HG02973 (cell line): ENCODE measurements at regions not wholly inside any gene's neighbourhood (a gene's known extent, or its start where the extent isn't known, plus 50 kb on each side); places are given as distances from the start of the nearest gene placed in this dataset.

Experiments
- ATAC-seq: cut with Tn5 transposase; IDR thresholded peaks from one replicate; pipeline ENCODE4 v1.9.1; 2021; ENCODE audit warnings: moderate library complexity; ENCODE audit not compliant: unreplicated experiment

DNA sequence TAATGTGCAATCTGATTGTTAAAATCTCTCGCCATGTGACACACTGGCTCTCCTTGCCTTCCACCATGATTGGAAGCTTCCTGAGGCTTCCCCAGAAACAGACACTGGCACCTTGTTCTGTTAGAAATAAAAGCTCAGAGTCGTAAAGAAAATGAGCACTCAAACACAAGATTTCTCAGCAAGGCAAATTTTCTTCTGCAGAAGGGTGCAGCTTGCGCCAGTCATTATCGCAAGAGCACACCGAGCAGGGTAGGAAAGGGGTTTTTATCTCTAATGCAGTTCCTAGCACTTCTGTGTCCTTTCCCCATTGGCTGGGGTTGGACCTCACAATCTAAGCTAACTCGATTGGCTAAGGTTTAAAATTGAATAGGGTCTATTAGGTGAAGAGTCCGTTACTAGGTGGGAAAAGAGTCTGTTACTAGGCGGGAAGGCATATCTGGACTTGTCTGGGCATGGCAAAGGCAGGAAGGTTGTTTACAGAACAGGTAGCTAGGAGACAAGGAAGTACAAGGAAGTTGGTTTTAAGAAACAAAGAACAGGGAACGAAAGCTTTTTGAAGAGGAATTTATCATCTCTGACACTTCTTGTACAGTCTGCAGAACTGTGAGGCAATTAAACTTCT, 62.6 kb upstream of the BICD1 start:
- no peak for ATAC-seq

DNA sequence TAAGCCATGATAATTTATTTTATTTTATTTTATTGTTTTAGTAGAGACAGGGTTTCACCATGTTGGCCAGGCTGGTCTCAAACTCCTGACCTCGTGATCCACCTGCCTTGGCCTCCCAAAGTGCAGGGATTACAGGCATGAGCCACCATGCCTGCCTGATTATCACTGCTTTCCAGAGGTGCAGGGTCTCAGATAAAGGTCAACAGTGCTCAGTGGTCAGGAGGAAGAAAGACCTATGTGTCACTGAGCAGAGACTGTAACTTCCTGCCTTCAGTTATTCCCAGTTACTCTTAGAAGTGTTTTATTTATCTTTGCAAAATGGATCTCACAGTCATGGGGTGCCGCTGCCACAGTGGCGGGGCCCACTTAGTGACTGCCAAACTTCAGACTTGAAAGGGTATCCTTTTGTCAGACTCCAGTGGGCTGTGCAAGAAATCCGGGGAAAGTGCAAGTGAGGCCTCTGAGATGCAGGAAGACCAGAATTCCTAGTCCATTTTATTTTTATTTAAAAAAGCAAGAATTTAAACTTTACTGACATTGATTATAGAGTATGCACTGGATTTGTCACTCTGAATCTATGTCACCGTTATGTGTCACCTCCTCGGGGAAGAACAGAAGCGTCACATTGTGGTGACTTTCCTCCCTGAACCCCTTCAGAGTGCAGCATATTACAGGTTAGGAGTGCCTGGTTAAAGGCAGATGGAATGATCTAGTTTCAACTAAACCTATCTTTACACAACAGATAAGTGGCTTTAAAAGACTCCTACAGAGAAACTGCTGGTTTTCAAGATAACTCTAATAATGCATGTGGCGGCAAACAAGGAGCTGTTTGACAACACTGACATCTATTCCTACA, 59.1 kb upstream of the BICD1 start:
- no peak for ATAC-seq

DNA sequence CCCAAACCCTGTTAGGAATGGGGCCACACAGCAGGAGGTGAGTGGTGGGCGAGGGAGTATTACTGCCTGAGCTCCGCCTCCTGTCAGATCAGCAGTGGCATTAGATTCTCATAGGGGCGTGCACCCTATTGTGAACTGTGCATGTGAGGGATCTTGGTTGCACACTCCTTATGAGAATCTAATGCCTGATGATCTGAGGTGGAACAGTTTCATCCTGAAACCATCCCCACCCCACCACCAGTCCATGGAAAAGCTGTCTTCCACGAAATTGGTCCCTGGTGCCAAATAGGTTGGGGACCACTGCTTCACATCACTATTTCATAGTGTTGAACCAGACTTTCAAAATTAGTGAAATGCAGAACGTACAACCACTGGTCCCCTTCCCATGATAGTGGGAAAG, 57.9 kb upstream of the BICD1 start:
- no peak for ATAC-seq

DNA sequence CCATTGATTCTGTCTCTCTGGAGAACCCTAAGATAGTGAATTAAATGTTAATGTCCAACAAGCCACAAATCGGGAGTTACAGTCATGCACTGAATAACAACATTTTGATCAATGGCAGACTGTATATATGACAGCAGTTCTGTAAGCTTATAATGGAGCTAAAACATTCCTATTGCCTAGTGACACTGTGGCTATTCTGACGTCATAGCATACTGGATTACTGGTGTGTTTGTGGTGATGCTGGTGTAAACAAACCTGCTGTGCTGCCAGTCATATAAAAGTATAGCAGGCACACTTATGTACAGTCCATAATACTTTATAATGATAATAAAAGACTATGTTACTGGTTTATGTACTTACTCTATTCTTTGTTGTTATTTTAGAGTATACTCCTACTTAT, 56.7 kb upstream of the BICD1 start:
- ATAC-seq: no peak

DNA sequence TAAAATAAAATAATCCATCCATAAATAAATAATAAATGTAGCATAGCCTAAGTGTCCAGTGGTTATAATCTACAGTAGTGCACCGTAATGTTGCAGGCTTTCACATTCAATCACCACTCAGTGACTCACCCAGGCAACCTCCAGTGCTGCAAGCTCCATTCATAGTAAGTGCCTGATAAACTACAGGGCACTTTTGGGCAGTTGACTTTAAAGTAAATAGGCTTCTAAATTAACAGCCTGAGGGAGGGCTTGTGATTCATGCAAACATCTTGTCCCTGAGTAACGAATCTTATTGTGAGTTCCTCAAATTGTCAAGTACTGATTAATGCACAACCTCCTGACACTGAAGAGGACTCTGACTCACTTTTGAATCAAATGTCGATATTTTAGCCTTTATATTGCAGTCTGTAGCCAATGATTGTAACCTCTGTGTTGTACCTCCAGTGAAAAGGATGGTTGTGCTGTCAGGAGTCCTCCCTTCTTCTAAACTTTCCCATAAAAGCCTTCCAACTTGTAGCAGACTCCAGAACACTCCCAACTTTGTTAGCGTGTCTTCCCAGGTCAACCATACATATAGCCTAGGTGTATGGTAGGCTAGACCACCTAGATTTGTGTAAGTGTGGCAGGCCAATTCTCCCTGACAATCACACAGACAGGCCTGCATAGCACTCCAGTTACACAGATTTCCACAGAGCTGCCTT, 55.0 kb upstream of the BICD1 start:
- no peak for ATAC-seq

DNA sequence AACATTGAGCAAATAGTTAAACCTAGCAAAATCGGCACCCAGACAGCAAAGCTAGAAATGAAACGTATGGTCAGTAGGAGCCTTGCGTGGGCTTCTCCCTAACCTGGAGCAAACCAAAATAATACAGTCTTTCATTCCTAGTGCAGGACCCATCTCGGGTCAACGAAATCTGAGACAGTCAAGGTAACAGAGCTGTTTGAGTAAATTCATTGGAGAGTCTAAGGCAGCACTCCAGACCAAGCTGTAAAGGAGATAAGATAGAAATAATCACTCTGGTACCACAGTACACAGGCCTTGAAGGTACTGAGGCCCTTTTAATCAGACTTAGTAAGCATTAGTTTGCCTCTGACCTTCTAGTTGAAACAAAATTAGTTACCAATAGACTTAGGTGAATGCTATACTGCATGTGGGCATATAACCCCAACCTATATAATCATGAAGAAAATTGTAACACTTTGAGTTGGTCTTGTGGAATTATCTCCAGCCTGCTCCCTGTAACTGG, 54.4 kb upstream of the BICD1 start:
- ATAC-seq: no peak

DNA sequence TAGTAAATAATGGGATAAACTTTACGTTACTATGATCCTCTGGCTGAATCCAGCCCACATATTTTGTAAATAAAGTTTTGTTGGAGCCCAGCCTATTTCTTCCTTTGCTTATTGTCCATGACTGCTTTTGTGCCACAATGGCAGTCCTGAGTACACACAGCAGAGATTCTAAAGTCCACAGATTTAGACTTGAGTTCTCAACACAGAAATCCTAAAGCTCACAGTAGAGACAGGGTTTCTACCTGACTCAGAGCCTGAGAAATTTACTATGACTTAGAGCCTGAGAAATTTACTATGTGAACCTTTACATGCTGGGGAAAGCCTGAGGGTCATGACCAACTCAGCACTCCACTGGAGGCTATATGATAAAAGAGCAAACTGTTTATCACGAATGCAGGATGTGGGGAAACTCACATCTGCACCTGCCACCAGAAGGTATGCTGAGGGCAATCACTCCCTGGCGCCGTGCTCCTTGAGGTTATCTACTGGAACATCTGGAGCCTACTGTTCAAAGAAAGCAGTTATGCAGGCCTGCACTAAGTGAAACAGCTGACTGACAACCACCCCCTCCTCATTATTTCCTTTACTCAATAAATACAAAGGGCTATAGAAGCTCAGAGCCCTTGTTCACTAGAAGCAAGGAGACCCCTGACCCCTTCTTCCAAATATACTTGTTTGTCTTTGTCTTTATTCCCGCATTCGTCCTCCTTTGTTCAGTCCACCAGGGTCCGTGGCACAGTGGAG, 52.6 kb upstream of the BICD1 start:
- ATAC-seq: no peak
